PC-9 (cell line): ENCODE measurements at regions not wholly inside any gene's neighbourhood (a gene's known extent, or its start where the extent isn't known, plus 50 kb on each side); places are given as distances from the start of the nearest gene placed in this dataset.
A peak's percentile ranks its signal among the peaks of the same experiment; 100 is the strongest.

Source experiments
- BruUV-seq: library from RNA; stranded (reverse); fragments of 400-500 nt; replicated peaks from 2 replicates; lab custom pipeline; 2021; lab: Mats Ljungman, UMichigan
- CTCF ChIA-PET: fragments of 300-600 bp; sonication (Branson Sonifier 250); formaldehyde crosslinking; loops from one replicate; lab custom pipeline; 2022; ENCODE audit warnings: antibody characterized with exemption; lab: Charles Lee
- POLR2A ChIA-PET: fragments of 300-600 bp; sonication (Branson Sonifier 250); formaldehyde crosslinking; loops from one replicate; lab custom pipeline; 2022; ENCODE audit warnings: antibody characterized with exemption; ENCODE audit not compliant: unreplicated experiment; lab: Charles Lee
- DNase-seq, 2 experiments: peaks; one replicate each; pipeline versions ENCODE4 v3.0.0 to v3.0.0-alpha.2; 2015 to 2022; ENCODE audit warnings: mixed read lengths in 1 of 2
- H2AFZ ChIP-seq: fragments of 200-600 bp; sonication (generic); 2 replicates; pipeline ENCODE4 v1.8.1; 2017; ENCODE audit warnings: antibody characterized with exemption
- H3F3A ChIP-seq: fragments of 200-600 bp; sonication (generic); 2 replicates; pipeline ENCODE4 v1.8.1; 2017; ENCODE audit warnings: antibody characterized with exemption, mild to moderate bottlenecking, low read depth; ENCODE audit not compliant: insufficient read depth
- H3K27ac ChIP-seq: fragments of 200-600 bp; sonication (generic); 2 replicates; pipeline ENCODE4 v1.6.1; 2016; ENCODE audit warnings: mixed run types
- H3K27me3 ChIP-seq: fragments of 200-600 bp; sonication (generic); 2 replicates; pipeline ENCODE4 v1.6.1; 2016; ENCODE audit warnings: low read depth, mixed run types; ENCODE audit not compliant: insufficient read depth
- H3K36me3 ChIP-seq: fragments of 200-600 bp; sonication (generic); 2 replicates; pipeline ENCODE4 v1.6.1; 2016; ENCODE audit warnings: low read depth, mixed run types
- H3K4me1 ChIP-seq: fragments of 200-600 bp; sonication (generic); replicated peaks from 2 replicates; pipeline ENCODE4 v1.6.1; 2016; ENCODE audit warnings: mixed run types; ENCODE audit not compliant: insufficient read depth
- H3K4me2 ChIP-seq: fragments of 200-600 bp; sonication (generic); 2 replicates; pipeline ENCODE4 v1.6.1; 2017; ENCODE audit warnings: mixed run types
- H3K4me3 ChIP-seq: fragments of 200-600 bp; sonication (generic); 2 replicates; pipeline ENCODE4 v1.6.1; 2016; ENCODE audit warnings: mixed run types
- H3K79me2 ChIP-seq: fragments of 200-600 bp; sonication (generic); 2 replicates; pipeline ENCODE4 v1.6.1; 2017; ENCODE audit warnings: low read depth, mixed run types
- H3K9me2 ChIP-seq: fragments of 200-600 bp; sonication (generic); 2 replicates; pipeline ENCODE4 v1.8.1; 2017; ENCODE audit warnings: mild to moderate bottlenecking; ENCODE audit not compliant: insufficient read depth
- H3K9me3 ChIP-seq: fragments of 200-600 bp; sonication (generic); 2 replicates; pipeline ENCODE4 v1.8.1; 2016; ENCODE audit warnings: low read depth; ENCODE audit not compliant: insufficient read depth
- H4K20me1 ChIP-seq: fragments of 200-600 bp; sonication (generic); 2 replicates; pipeline ENCODE4 v1.8.1; 2017; ENCODE audit not compliant: insufficient read depth
- EZH2 ChIP-seq: fragments of 200-600 bp; sonication (generic); IDR thresholded peaks from 2 replicates; pipeline ENCODE4 v1.8.0; 2017; ENCODE audit warnings: antibody characterized with exemption, low read depth
- intact Hi-C: fragments of 100-400 bp; cut with micrococcal nuclease; formaldehyde crosslinking; loops from one replicate; pipeline ENCODE4 v1.10.0; 2022; ENCODE audit not compliant: unreplicated experiment
- TF ChIP-seq, protein P1 (sequence below): fragments of 200-600 bp; sonication (generic); conservative IDR thresholded peaks from 2 replicates; pipeline ENCODE4 v1.6.1; 2017; ENCODE audit warnings: mixed run types, antibody characterized with exemption, mild to moderate bottlenecking, moderate library complexity

- no peaks in the 10 kb centered on the region for H3K9me2 ChIP-seq
- no peaks in the 10 kb centered on the region for H4K20me1 ChIP-seq
- H3F3A ChIP-seq, result no peaks in the 10 kb centered on the region
- H3K27me3 ChIP-seq, result peaks cover 30% of the 10 kb centered on the region
- H3K4me2 ChIP-seq, result no peak overlapping the region
- BruUV-seq, result no TSS peak
- intact Hi-C loops, result loop anchor here (1.0 kb wide), 3 partner anchors 54 to 382 kb away; no protein-coding TSS in a partner anchor
- no peak for DNase-seq
- H3K4me3 ChIP-seq, result no peak overlapping the region
- no peak overlapping the region for H2AFZ ChIP-seq
- ChIA-PET CTCF (interaction anchor here (0.6 to 3.2 kb wide), 5 partner anchors 39 to 392 kb away, joined by 3 to 15 read pairs (median 5); no protein-coding TSS in a partner anchor), POLR2A (no interaction called here)
- H3K9me3 ChIP-seq, result no peaks in the 10 kb centered on the region
- H3K36me3 ChIP-seq, result no peaks in the 10 kb centered on the region
- H3K27ac ChIP-seq, result no peak overlapping the region
- 0 out of 2 replicates have a peak, but pooled peaks cover 3% of the 10 kb centered on the region for H3K4me1 ChIP-seq
- no peaks in the 10 kb centered on the region for H3K79me2 ChIP-seq
- no peak for TF ChIP-seq EZH2
- TF ChIP-seq, protein P1, sequence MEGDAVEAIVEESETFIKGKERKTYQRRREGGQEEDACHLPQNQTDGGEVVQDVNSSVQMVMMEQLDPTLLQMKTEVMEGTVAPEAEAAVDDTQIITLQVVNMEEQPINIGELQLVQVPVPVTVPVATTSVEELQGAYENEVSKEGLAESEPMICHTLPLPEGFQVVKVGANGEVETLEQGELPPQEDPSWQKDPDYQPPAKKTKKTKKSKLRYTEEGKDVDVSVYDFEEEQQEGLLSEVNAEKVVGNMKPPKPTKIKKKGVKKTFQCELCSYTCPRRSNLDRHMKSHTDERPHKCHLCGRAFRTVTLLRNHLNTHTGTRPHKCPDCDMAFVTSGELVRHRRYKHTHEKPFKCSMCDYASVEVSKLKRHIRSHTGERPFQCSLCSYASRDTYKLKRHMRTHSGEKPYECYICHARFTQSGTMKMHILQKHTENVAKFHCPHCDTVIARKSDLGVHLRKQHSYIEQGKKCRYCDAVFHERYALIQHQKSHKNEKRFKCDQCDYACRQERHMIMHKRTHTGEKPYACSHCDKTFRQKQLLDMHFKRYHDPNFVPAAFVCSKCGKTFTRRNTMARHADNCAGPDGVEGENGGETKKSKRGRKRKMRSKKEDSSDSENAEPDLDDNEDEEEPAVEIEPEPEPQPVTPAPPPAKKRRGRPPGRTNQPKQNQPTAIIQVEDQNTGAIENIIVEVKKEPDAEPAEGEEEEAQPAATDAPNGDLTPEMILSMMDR, result no peak
Observed at GRCh38 chr17:21510686-21511362, 134.7 kb downstream of the KCNJ12 start.

- TF ChIP-seq, protein P1, result peak; percentile 75
- no peak for TF ChIP-seq EZH2
- ChIA-PET CTCF (interaction anchor here (0.6 to 3.2 kb wide), 6 partner anchors 39 to 392 kb away, joined by 3 to 15 read pairs (median 6); no protein-coding TSS in a partner anchor), POLR2A (no interaction called here)
- Histone ChIP-seq H3K4me2 (no peak overlapping the region; the same call in 1 of the 2 replicates), H3K36me3 (no peaks in the 10 kb centered on the region), H2AFZ (no peak overlapping the region), H3F3A (no peaks in the 10 kb centered on the region), H4K20me1 (no peaks in the 10 kb centered on the region), H3K4me3 (no peak overlapping the region), H3K79me2 (no peaks in the 10 kb centered on the region), H3K27me3 (peaks cover 25% of the 10 kb centered on the region), H3K9me3 (no peaks in the 10 kb centered on the region), H3K27ac (no peak overlapping the region), H3K9me2 (no peaks in the 10 kb centered on the region), H3K4me1 (0 out of 2 replicates have a peak, but pooled peaks cover 3% of the 10 kb centered on the region)
- peak; percentile 38 to 67 for DNase-seq
- intact Hi-C loops, result loop anchor here (1.0 to 2.0 kb wide), 4 partner anchors 54 to 393 kb away; no protein-coding TSS in a partner anchor
- BruUV-seq, result no TSS peak
Observed at GRCh38 chr17:21511363-21512195, 135.4 kb downstream of the KCNJ12 start.

DNA sequence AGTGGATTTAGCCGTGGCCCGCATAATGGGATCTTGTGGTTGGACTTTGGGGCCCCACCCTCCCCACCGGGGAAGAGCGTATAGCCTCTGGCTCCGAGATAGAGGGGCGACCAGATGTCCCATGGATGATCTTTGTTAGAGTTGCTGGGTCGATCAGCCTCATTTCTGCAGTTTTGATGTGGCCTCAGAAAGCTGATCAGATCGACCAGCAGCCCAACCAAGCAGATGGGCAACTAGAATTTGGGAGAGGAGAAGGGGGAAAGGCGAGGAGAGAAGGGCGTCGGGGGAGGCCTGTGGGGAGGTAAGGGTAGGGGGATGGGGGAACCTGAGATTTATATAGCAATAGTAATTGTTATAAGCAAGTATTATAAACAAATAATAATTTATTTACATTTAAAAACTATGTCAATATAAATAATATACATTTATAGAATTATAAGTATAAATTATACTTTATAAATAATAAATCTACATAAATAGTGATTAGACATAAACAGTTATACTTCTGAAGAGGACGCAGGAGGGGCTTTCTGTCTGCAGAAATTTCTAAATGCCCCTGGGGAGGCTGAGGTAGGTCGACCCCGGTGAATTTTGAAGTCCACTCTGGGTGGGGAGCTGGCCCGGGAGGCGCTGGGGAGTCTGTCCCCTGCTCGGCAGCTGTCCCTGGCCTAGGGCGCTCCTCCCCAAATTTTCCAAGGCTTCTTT lies 136.3 kb downstream of the KCNJ12 start:
- H3K27ac ChIP-seq, result no peak overlapping the region
- no peaks in the 10 kb centered on the region for H4K20me1 ChIP-seq
- intact Hi-C loops, result loop anchor here (2.0 kb wide), 1 partner anchor 394 kb away; no protein-coding TSS in a partner anchor
- no peaks in the 10 kb centered on the region for H3K36me3 ChIP-seq
- H3K9me2 ChIP-seq, result no peaks in the 10 kb centered on the region
- TF ChIP-seq EZH2, result no peak
- TF ChIP-seq, protein P1, result no peak
- no peaks in the 10 kb centered on the region for H3F3A ChIP-seq
- CTCF ChIA-PET, result interaction anchor here (0.6 to 3.2 kb wide), 7 partner anchors 19 to 940 kb away, joined by 3 to 15 read pairs (median 6); no protein-coding TSS in a partner anchor
- peak overlapping the region; percentile 49; the same call in 1 of the 2 replicates for H3K4me3 ChIP-seq
- peaks cover 25% of the 10 kb centered on the region for H3K27me3 ChIP-seq
- peak overlapping the region; percentile 82 for H2AFZ ChIP-seq
- H3K4me1 ChIP-seq, result 0 out of 2 replicates have a peak, but pooled peaks cover 3% of the 10 kb centered on the region
- H3K79me2 ChIP-seq, result no peaks in the 10 kb centered on the region
- H3K9me3 ChIP-seq, result no peaks in the 10 kb centered on the region
- POLR2A ChIA-PET, result no interaction called here
- no peak for DNase-seq
- H3K4me2 ChIP-seq, result peak overlapping the region; percentile 83
- no TSS peak for BruUV-seq
